Esophagus squamous epithelium (tissue), 5 donors: ENCODE measurements at regions not wholly inside any gene's neighbourhood (a gene's known extent, or its start where the extent isn't known, plus 50 kb on each side); places are given as distances from the start of the nearest gene placed in this dataset.

Experiments used
- DNase-seq: peaks from one replicate; lab custom pipeline; 2025; lab: John Stamatoyannopoulos, UW
- H3K27ac ChIP-seq, 4 donors: fragments of 200-600 bp; sonication (generic); one replicate each; pipeline ENCODE4 v1.5.1; 2016 to 2019; ENCODE audit warnings: mild to moderate bottlenecking in 1 of 4
- H3K27me3 ChIP-seq, 4 donors: fragments of 200-600 bp; sonication (generic); 1 replicate in 3 of 4; 2 replicates in 1 of 4; pipeline versions ENCODE4 v1.5.1 to v1.6.0; 2017 to 2021; ENCODE audit warnings: antibody characterized with exemption in 1 of 4
- H3K36me3 ChIP-seq, 3 donors: fragments of 200-600 bp; sonication (generic); one replicate each; pipeline ENCODE4 v1.5.1; 2016 to 2019
- H3K4me1 ChIP-seq, 3 donors: fragments of 200-600 bp; sonication (generic); one replicate each; pipeline ENCODE4 v1.5.1; 2017 to 2019
- H3K4me3 ChIP-seq, 4 donors: fragments of 200-600 bp; sonication (generic); 1 replicate in 3 of 4; 2 replicates in 1 of 4; pipeline ENCODE4 v1.5.1; 2016 to 2019; ENCODE audit warnings: mild to moderate bottlenecking in 2 of 4, moderate library complexity in 1 of 4
- H3K9me3 ChIP-seq, 3 donors: fragments of 200-600 bp; sonication (generic); one replicate each; pipeline ENCODE4 v1.5.1; 2016 to 2019
- CTCF ChIP-seq, 6 experiments: fragments of 450-650 bp in 4 of 6; fragments of 200-600 bp in 2 of 6; sonication (generic) in 2 of 6; IDR thresholded peaks; one replicate each; pipeline ENCODE4 v1.5.1; 2016 to 2019; ENCODE audit warnings: antibody characterized with exemption in 6 of 6, mild to moderate bottlenecking in 4 of 6, moderate library complexity in 4 of 6
- POLR2A ChIP-seq, 4 donors: fragments of 450-650 bp; IDR thresholded peaks; one replicate each; pipeline ENCODE4 v1.6.1; 2017; ENCODE audit warnings: antibody characterized with exemption in 4 of 4, mild to moderate bottlenecking in 4 of 4, moderate library complexity in 3 of 4
- WGBS, 2 donors: methylation state at CpG; one replicate each; pipeline ENCODE4 v1.1.5; 2018; 5-methylcytosine and 5-hydroxymethylcytosine counted together
- intact Hi-C: fragments of 100-400 bp; cut with DNase I; formaldehyde crosslinking; loops from one replicate; pipeline ENCODE4 v1.15.0; 2022
- donor health status: DM: yes; HTN: yes; CAD: no.

DNA sequence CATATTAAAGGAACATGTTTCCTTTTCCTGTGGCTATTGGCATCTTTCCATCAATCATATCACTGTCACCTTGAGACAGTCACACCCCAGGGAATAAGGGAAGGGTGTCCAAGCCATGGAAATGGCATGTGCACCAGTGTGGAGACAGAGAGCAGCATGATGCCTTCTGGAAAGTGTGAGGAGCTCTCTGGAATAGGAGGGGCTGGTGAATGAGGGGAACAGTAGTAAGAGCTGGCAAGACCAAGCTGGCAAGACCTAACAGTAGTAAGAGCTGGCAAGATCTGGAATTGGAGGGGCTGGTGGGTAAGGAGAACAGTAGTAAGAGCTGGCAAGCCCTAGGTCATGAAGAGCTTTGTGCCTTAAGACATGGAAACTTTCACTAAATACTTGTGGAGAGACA is 186.7 kb downstream of the C1orf94 start:
- H3K9me3 ChIP-seq = no peaks in the 10 kb centered on the region
- H3K4me3 ChIP-seq = no peak overlapping the region
- no peak overlapping the region for H3K27ac ChIP-seq
- intact Hi-C loops = no loop called here
- no peaks in the 10 kb centered on the region for H3K36me3 ChIP-seq
- no peak for DNase-seq
- H3K27me3 ChIP-seq = peaks cover 0 to 41% (median 0%) of the 10 kb centered on the region in 4 donors
- TF ChIP-seq CTCF (IDR thresholded peaks at IDR 0.05) = no peak
- TF ChIP-seq POLR2A (IDR thresholded peaks at IDR 0.05) = no peak
- H3K4me1 ChIP-seq = peaks cover 0 to 3% (median 0%) of the 10 kb centered on the region in 3 donors

DNA sequence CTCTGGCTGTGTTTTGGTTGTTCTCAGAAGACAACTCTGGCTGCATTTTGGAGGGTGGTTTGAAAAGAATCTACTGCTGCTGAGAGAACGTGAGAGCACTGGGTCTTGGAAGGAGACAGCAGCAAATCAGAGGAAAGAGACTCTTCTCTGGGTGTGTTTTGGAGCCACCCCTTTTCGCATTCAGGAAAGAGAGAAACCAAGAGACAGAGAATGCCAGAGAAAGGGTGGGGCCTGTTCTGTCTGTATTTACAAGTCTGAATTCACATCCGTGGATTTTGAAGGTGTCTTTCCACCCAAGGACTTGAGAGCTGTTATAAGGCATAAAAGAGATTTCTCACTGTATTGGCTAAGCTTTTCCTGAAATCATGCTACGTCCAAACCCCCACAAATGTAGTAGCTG is 187.2 kb downstream of the C1orf94 start:
- WGBS, 2 donors = 59 to 69% methylated on average over 4 of the region's 4 CpGs
- DNase-seq = no peak
- no peak for TF ChIP-seq CTCF (IDR thresholded peaks at IDR 0.05)
- TF ChIP-seq POLR2A (IDR thresholded peaks at IDR 0.05) = no peak
- Histone ChIP-seq H3K4me1 (peaks cover 0 to 3% (median 0%) of the 10 kb centered on the region in 3 donors), H3K27me3 (peaks cover 0 to 39% (median 0%) of the 10 kb centered on the region in 4 donors), H3K27ac (no peak overlapping the region), H3K4me3 (no peak overlapping the region), H3K36me3 (no peaks in the 10 kb centered on the region), H3K9me3 (no peaks in the 10 kb centered on the region)
- intact Hi-C loops = no loop called here

DNA sequence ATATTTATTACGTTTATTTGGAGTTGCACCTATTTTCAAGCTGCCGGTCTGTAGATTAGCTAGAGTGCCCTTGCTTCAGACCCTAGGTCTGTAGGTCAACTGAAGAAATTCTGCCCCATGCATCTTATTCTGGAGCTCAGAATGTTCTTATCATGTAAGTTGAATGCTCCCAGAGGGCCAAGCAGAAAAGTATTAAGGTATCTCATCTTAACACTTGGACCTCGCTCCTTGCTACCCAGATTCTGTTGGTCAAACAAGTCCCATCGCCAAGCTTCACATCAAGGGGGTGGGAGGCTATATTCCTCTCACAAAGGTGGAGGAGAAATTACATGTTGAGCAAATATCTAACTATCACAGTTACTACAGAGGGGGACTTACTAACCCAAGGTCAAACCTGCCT is 187.7 kb downstream of the C1orf94 start:
- Histone ChIP-seq H3K4me3 (no peak overlapping the region), H3K27ac (no peak overlapping the region), H3K27me3 (peaks cover 0 to 34% (median 0%) of the 10 kb centered on the region in 4 donors), H3K4me1 (peaks cover 0 to 3% (median 0%) of the 10 kb centered on the region in 3 donors), H3K36me3 (no peaks in the 10 kb centered on the region), H3K9me3 (no peaks in the 10 kb centered on the region)
- intact Hi-C loops = no loop called here
- DNase-seq = no peak
- TF ChIP-seq CTCF (IDR thresholded peaks at IDR 0.05) = no peak
- WGBS, 2 donors = 76 to 97% methylated on average over 4 of the region's 4 CpGs

DNA sequence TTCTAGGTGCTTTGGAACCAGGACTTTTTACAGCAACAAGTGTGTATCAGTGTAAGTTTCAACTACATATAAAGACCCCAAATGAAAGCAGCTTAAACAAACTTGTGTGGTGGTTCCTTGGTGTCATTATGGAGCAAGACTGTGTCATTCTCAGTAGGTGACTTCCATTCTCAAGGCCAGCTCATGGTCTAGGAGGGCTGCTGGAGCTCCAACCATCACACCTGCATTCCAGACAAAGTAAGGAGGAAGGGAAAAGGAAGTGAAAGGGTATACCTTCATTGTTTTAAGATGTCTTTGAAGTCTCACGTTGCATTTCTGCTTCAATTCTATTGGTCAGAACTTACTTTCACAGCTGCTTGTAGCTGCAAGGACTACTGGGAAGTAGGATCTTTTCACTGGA is 188.6 kb downstream of the C1orf94 start:
- Histone ChIP-seq H3K4me3 (no peak overlapping the region), H3K9me3 (no peaks in the 10 kb centered on the region), H3K4me1 (peaks cover 0 to 2% (median 0%) of the 10 kb centered on the region in 3 donors), H3K36me3 (no peaks in the 10 kb centered on the region), H3K27ac (no peak overlapping the region), H3K27me3 (peaks cover 0 to 38% (median 0%) of the 10 kb centered on the region in 4 donors)
- WGBS, 2 donors = 30 to 31% methylated on average over 1 of the region's 1 CpG
- no peak for TF ChIP-seq POLR2A (IDR thresholded peaks at IDR 0.05)
- TF ChIP-seq CTCF (IDR thresholded peaks at IDR 0.05) = no peak
- DNase-seq = no peak
- intact Hi-C loops = no loop called here

- 25 to 44% methylated on average over 3 of the region's 3 CpGs for WGBS, 2 donors
Measured at GRCh38 chr1:34366875-34367624, 190.3 kb downstream of the C1orf94 start.

More at GRCh38 chr1:34366875-34367624, 190.3 kb downstream of the C1orf94 start:
- Histone ChIP-seq H3K4me1 (no peaks in the 10 kb centered on the region), H3K36me3 (no peaks in the 10 kb centered on the region), H3K9me3 (no peaks in the 10 kb centered on the region), H3K27me3 (peaks cover 0 to 38% (median 0%) of the 10 kb centered on the region in 4 donors), H3K4me3 (no peak overlapping the region), H3K27ac (no peak overlapping the region)
- no peak for DNase-seq
- no peak for TF ChIP-seq CTCF (IDR thresholded peaks at IDR 0.05)
- no peak for TF ChIP-seq POLR2A (IDR thresholded peaks at IDR 0.05)
- intact Hi-C loops = no loop called here
